ENCODE measurements at regions not wholly inside any gene's neighbourhood (a gene's known extent, or its start where the extent isn't known, plus 50 kb on each side); places are given as distances from the start of the nearest gene placed in this dataset.
"Not testable (repeated sequence)": the region's sequence is repeated elsewhere in the genome, so short reads cannot be mapped to it uniquely, and the experiment has no call there.

- DNase-seq (ENCODE audit: insufficient read length, low spot score) (no peak), FAIRE-seq (no peak)
Observed at GRCh38 chr5:42989190-42989589, 50.9 kb downstream of the ANXA2R start.

GRCh38 chr5:42988568-42988967, 51.6 kb downstream of the ANXA2R start:
- FAIRE-seq (no peak), DNase-seq (ENCODE audit: insufficient read length, low spot score) (no peak)
- TF ChIP-seq POU2F2 (IDR thresholded peaks at IDR 0.05; ENCODE audit: low read depth, low read length) = no peak
- no peak for TF ChIP-seq POLR2A (IDR thresholded peaks at IDR 0.05; ENCODE audit: low read depth, low read length)
- no peak for TF ChIP-seq SPI1 (IDR thresholded peaks at IDR 0.05; ENCODE audit: low read depth, low read length)
- TF ChIP-seq PAX5 (IDR thresholded peaks at IDR 0.05; ENCODE audit: insufficient read depth, low read length, severe bottlenecking) = no peak
- TF ChIP-seq POLR2AphosphoS5 (IDR thresholded peaks at IDR 0.05; ENCODE audit: low read depth, low read length) = no peak

More at GRCh38 chr5:42989190-42989589, 50.9 kb downstream of the ANXA2R start:
- TF ChIP-seq SPI1 (IDR thresholded peaks at IDR 0.05; ENCODE audit: low read depth, low read length) (no peak), PAX5 (IDR thresholded peaks at IDR 0.05; ENCODE audit: insufficient read depth, low read length, severe bottlenecking) (no peak), TAF1 (IDR thresholded peaks at IDR 0.05; ENCODE audit: low read depth, low read length) (no peak), POU2F2 (IDR thresholded peaks at IDR 0.05; ENCODE audit: low read depth, low read length) (no peak), POLR2A (IDR thresholded peaks at IDR 0.05; ENCODE audit: low read depth, low read length) (no peak), POLR2AphosphoS5 (IDR thresholded peaks at IDR 0.05; ENCODE audit: low read depth, low read length) (no peak)

GRCh38 chr5:42985129-42986037, 54.7 kb downstream of the ANXA2R start:
- FAIRE-seq = no peak
- DNase-seq (ENCODE audit: insufficient read length, low spot score) = no peak

GRCh38 chr5:42984307-42984706, 55.8 kb downstream of the ANXA2R start:
- no peak for FAIRE-seq
- TF ChIP-seq POU2F2 (IDR thresholded peaks at IDR 0.05; ENCODE audit: low read depth, low read length) (no peak), SPI1 (IDR thresholded peaks at IDR 0.05; ENCODE audit: low read depth, low read length) (no peak), PAX5 (IDR thresholded peaks at IDR 0.05; ENCODE audit: insufficient read depth, low read length, severe bottlenecking) (no peak), POLR2A (IDR thresholded peaks at IDR 0.05; ENCODE audit: low read depth, low read length) (no peak), POLR2AphosphoS5 (IDR thresholded peaks at IDR 0.05; ENCODE audit: low read depth, low read length) (no peak), TAF1 (IDR thresholded peaks at IDR 0.05; ENCODE audit: low read depth, low read length) (no peak)
- DNase-seq (ENCODE audit: insufficient read length, low spot score) = no peak

More at GRCh38 chr5:42985129-42986037, 54.7 kb downstream of the ANXA2R start:
- TF ChIP-seq POU2F2 (IDR thresholded peaks at IDR 0.05; ENCODE audit: low read depth, low read length) (no peak), POLR2A (IDR thresholded peaks at IDR 0.05; ENCODE audit: low read depth, low read length) (no peak), SPI1 (IDR thresholded peaks at IDR 0.05; ENCODE audit: low read depth, low read length) (no peak), POLR2AphosphoS5 (IDR thresholded peaks at IDR 0.05; ENCODE audit: low read depth, low read length) (no peak), PAX5 (IDR thresholded peaks at IDR 0.05; ENCODE audit: insufficient read depth, low read length, severe bottlenecking) (no peak), TAF1 (IDR thresholded peaks at IDR 0.05; ENCODE audit: low read depth, low read length) (no peak)

GRCh38 chr5:42982107-42982622, 58.0 kb downstream of the ANXA2R start:
- no peak for TF ChIP-seq SPI1 (IDR thresholded peaks at IDR 0.05; ENCODE audit: low read depth, low read length)
- TF ChIP-seq TAF1 (IDR thresholded peaks at IDR 0.05; ENCODE audit: low read depth, low read length) = no peak
- TF ChIP-seq POU2F2 (IDR thresholded peaks at IDR 0.05; ENCODE audit: low read depth, low read length) = no peak
- TF ChIP-seq POLR2AphosphoS5 (IDR thresholded peaks at IDR 0.05; ENCODE audit: low read depth, low read length) = no peak
- no peak for TF ChIP-seq POLR2A (IDR thresholded peaks at IDR 0.05; ENCODE audit: low read depth, low read length)
- TF ChIP-seq PAX5 (IDR thresholded peaks at IDR 0.05; ENCODE audit: insufficient read depth, low read length, severe bottlenecking) = no peak
- no peak for FAIRE-seq
- DNase-seq (ENCODE audit: insufficient read length, low spot score) = no peak

GRCh38 chr5:42981417-42982106, 58.6 kb downstream of the ANXA2R start:
- not testable (repeated sequence) for DNase-seq (ENCODE audit: insufficient read length, low spot score); FAIRE-seq

GRCh38 chr5:42981015-42981414, 59.1 kb downstream of the ANXA2R start:
- not testable (repeated sequence) for FAIRE-seq; DNase-seq (ENCODE audit: insufficient read length, low spot score)

- DNase-seq (ENCODE audit: insufficient read length, low spot score); FAIRE-seq: not testable (repeated sequence)
Observed at GRCh38 chr5:42980391-42980790, 59.7 kb downstream of the ANXA2R start.

- FAIRE-seq; DNase-seq (ENCODE audit: insufficient read length, low spot score): not testable (repeated sequence)
Observed at GRCh38 chr5:42979242-42979641, 60.9 kb downstream of the ANXA2R start.

- TF ChIP-seq POU2F2 (IDR thresholded peaks at IDR 0.05; ENCODE audit: low read depth, low read length) (no peak), POLR2AphosphoS5 (IDR thresholded peaks at IDR 0.05; ENCODE audit: low read depth, low read length) (no peak)
- DNase-seq (ENCODE audit: insufficient read length, low spot score) = no peak
- no peak for FAIRE-seq
Observed at GRCh38 chr5:42974536-42974935, 65.6 kb downstream of the ANXA2R start.
